Keratinocyte (primary cell): ENCODE measurements at regions not wholly inside any gene's neighbourhood (a gene's known extent, or its start where the extent isn't known, plus 50 kb on each side); places are given as distances from the start of the nearest gene placed in this dataset.

Experiments used
- CTCF ChIP-seq, 3 experiments: IDR thresholded peaks in 1 of 3; conservative IDR thresholded peaks in 1 of 3; optimal IDR thresholded peaks in 1 of 3; 2 replicates in 2 of 3; 3 replicates in 1 of 3; pipeline versions ENCODE3 to v1.5.1; 2011; ENCODE audit warnings: low read length in 3 of 3, mild to moderate bottlenecking in 3 of 3, moderate library complexity in 2 of 3, control low read depth in 1 of 3, inconsistent platforms in 1 of 3; ENCODE audit not compliant: insufficient read depth in 2 of 3; ENCODE audit errors: extremely low read depth in 1 of 3
- EZH2 ChIP-seq: IDR thresholded peaks from one replicate; pipeline ENCODE4 v1.6.1; 2012; ENCODE audit warnings: inconsistent platforms, mild to moderate bottlenecking, low read length, moderate library complexity

- TF ChIP-seq CTCF (optimal IDR thresholded peaks at IDR 0.05 in 1 of 3, IDR thresholded peaks at IDR 0.05 in 1 of 3, conservative IDR thresholded peaks at IDR 0.05 in 1 of 3; ENCODE audit: extremely low read depth in 1 of 3, insufficient read depth in 2 of 3, low read length in 3 of 3) (no peak), EZH2 (no peak)
Measured at GRCh38 chr6:22883061-22883717, 313.8 kb downstream of the HDGFL1 start.
